SKM-1 treated with dmso at 0.1 percent for 144 hours (cell line): ENCODE measurements at regions not wholly inside any gene's neighbourhood (a gene's known extent, or its start where the extent isn't known, plus 50 kb on each side); places are given as distances from the start of the nearest gene placed in this dataset.
"Not testable (repeated sequence)": the region's sequence is repeated elsewhere in the genome, so short reads cannot be mapped to it uniquely, and the experiment has no call there.

Experiments used
- DNase-seq: peaks from one replicate; lab custom pipeline; 2025; ENCODE audit not compliant: unreplicated experiment; lab: John Stamatoyannopoulos, UW

DNA sequence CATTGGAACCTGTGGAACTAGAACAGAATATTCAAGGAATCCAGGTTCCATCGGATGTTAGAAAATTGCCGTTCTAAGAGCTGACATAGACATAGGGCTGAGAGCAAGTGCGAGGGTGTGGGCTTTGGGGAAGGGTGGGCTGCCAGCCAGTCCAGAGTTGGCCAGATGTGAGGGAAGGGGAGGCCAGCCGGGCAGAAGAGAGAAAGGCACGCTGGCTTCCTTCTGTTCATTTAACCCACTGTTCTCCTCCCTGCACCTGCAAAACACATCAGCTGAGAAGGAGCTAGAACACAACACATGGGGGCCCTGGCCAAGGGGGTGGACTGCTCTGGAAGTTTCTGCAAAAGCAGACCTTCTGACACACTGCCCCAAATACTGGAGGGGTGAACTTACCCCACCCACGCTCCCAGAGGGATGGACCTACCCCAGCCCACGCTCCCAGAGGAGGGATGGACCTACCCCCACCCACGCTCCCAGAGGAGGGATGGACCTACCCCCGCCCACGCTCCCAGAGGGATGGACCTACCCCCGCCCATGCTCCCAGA lies 98.0 kb downstream of the SHANK2 start:
- no peak for DNase-seq

DNA sequence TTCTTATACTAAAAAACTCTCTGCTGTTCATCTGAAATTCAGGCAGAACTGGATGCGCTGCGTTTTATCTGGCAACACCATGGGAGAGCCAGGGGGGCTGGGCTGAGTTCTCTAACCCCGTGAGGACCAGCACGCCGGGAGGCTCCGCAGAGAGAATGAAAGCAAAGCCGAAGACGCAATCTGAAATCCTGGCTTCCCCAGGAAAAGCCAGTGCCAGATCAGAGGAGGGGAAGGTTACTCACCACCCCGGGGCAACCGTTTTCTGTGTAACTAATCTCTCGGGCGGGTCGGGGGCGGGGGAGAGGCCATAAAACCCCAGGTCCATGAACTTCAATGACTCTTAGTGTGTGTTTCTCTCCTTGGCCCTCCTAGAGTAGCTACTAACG lies 99.4 kb downstream of the SHANK2 start:
- DNase-seq = no peak

DNA sequence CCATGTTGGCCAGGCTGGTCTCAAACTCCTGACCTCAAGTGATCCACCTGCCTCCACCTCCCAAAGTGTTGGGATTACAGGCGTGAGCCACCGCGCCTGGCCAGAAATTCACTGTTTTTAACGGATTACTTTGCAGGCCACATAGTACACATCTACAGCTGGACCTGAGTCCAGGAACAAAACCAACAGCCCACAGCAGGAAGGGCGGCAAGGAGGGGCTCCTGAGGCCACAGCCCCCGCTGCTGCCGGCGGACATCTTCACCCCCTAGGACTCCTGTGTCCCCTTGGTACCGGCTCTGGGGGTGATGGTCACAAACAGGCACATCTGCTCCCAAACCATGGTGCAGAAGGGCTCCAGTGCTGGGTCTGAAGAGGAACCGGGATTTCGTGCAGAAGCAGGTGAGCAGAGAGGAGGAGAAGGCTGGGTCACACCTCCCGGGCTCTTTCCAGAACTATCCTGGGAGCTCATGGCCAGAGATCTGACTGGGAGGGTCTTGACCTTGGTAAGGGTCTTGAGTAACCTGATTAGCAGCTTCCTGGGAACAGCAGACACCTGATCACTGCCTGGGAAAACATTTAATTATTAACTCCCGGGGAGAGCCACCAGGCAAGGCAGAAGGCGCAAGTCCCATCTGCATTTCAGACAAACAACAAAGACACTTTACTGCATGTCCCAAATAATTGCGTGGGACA lies 99.9 kb downstream of the SHANK2 start:
- DNase-seq = not testable (repeated sequence)

DNA sequence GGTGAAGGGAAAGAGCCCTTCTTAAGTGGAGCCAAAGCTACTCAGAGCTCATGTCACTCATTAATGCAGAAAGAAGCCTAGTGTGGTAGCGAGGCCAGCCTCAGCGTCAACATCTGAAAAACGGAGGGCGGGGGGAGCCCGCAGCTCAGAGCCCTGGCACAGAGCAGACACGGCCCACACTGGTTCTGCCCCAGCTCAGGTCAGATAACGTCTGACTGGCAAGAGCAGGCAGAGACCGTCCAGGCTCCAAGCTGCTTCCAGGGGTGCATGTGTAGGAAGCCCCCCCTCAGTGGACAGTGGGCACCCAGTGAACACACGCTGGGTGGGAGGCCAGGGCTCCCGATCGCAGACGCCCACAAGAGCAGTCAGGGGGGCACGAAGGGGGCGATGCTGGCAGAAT lies 100.8 kb downstream of the SHANK2 start:
- no peak for DNase-seq

DNA sequence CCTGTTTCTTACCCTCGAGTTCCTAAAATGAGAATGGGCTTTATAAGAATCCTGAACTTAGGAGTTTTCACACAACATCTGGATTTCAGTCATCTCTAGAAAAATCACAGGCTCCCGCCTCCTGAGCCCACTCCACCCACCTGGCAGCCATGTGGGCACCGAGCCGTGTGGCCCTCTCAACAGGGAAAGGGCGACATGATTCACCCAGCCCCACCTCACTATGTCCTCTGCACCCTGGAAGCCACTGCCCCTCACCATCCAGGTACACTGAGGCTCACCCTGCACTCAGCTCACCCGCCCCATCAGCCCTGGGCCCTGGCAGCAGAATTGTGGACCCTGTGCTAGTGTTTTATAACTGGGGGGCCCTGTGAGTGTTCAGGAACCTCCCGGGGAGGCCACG lies 101.5 kb downstream of the SHANK2 start:
- DNase-seq = no peak

DNA sequence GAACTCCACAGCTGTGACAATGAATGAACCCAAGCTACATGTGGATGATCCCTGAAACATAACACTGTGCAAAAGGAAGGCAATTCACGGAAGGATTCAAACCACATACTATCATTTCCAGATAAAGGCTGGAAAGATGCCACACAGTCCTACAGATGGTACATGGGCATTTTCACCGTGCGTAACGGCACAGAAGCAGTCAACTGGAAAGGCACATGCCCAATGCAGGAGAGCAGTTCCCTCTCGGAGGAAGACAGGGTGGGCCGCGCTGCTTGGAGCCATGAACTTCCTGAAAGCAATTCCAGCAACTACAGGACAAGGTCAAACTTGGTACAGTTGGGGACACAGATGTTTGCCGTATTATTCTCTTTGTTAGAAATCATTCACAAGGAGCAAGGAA lies 103.7 kb downstream of the SHANK2 start:
- no peak for DNase-seq

DNA sequence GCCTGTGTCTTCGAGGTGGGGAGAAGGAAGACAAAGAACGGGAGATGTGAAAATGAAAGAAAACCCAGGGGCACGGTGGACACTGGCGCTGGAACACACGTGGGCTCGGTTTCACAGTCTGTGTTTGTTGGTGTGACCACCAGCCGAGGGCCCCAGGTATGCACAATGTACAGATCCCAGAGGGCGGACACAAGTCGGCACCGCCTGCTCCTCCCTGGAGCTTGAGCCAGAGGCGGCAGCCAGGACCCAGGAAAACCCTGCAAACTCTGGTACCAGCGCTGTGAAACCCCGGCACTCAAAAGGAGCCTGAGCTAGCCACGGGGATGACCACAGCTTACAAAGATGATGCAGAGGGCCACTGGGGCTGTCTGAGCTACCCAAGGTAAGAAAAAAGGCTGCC lies 105.0 kb downstream of the SHANK2 start:
- DNase-seq = no peak

DNA sequence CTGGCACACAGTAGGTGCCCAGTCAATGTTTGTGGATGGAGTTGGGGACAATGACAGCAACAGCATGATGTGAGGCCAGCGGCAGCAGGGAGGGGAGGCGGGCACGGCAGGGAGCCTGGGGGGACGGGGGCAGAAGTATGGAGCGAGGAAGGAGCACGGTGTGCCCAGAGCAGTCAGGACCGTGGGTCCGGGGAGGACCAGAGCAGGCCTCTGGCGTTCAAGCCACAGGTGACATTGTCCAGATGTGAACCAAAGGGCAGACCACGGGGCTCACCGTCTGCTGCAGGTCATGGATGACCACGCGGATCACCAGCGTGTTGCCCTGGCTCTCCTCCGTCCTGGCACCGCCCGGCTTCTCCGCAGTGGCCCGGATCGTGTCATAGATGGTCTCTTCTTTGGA lies 105.5 kb downstream of the SHANK2 start:
- no peak for DNase-seq

DNA sequence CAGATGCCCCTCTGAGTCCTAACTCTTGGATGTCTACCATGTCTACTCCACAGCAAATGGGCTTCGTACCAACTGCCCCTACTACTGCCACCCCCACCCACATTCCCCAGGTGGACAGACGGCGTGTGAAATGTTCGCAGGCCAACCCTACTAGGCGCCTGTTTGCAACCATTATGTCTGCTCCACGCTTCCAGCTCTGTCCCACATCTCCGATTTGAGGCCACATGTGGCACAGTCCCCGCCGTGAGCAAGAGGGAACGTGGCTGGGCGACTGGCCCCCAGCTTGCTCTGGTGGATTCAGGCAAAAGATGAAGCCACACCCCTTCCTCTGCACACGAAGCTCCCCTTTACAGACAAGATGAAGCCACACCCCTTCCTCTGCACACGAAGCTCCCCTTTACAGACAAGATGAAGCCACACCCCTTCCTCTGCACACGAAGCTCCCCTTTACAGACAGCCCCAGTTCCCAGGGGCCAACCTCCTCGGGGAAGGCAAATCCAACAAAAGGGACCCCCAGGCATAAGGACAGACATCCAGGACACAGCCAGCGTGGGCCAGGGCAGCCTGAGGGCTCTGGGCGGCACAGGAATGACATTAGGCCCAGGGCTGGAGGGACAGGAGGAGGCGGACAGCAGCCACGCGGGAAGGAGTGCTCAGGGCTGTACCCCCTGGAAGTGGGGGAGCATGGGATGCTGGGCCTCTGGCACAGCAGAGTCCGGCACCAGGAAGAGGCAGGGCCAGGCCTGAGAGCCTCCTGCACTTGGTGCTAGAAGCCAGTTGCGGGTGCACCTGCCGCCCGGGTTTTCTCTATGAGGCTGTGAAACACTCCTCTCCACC lies 106.2 kb downstream of the SHANK2 start:
- DNase-seq = no peak

DNA sequence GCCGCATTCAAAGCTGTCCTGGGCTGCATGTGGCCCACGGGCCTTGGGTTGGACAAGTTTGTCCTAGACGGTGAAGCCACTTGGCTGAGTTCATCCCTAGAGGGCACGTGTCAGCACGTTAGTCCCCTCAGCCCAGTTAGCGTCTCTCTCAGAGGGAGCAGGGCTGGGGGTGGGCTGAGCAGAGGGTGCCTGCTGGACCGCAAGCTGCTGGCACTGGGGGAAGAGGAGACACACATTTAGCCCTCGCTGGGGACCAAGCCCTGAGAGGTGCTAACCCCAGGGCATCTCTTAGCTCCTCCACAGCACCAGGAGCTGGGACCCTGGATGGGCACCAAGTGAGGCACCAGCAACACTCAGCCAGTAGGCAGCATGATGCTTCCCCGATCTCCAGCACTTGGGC lies 107.0 kb downstream of the SHANK2 start:
- no peak for DNase-seq

DNA sequence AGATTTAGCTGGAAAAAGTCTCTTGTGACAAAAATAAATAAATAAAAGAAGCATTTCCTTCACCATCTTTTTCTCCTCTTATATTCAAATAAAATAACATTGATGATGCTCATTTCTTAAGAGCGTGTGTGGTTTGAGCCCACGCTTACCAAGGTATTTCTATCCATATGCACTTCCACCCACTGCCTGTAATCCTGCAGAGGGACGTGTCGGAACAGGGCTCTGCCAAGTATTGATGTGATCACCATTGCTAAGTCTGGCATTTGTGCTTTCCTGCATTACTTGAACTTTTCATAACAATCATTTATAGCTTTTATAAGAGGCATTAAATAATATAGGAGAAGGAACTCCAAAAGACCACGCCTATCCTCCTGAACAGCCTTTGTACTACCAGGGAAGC lies 107.6 kb downstream of the SHANK2 start:
- no peak for DNase-seq

DNA sequence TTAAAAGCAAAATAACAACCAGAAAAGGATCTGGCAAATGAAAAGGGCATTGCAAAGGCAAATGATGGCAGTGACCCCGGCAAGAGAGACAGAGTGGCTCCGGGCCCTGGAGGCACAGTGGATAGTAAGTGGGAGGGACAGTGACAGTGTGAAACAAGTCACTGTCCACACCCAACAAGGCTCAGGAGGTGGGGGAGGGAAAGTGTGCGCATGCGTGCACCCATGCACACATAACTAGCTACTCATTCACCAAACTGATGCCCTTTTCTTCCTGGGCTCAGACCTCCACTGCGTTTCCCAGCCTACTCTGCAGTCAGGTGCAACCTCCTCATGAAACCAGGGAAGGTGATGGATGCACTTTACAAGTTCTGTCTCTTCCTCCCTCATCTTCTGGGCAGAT lies 108.4 kb downstream of the SHANK2 start:
- DNase-seq = no peak

DNA sequence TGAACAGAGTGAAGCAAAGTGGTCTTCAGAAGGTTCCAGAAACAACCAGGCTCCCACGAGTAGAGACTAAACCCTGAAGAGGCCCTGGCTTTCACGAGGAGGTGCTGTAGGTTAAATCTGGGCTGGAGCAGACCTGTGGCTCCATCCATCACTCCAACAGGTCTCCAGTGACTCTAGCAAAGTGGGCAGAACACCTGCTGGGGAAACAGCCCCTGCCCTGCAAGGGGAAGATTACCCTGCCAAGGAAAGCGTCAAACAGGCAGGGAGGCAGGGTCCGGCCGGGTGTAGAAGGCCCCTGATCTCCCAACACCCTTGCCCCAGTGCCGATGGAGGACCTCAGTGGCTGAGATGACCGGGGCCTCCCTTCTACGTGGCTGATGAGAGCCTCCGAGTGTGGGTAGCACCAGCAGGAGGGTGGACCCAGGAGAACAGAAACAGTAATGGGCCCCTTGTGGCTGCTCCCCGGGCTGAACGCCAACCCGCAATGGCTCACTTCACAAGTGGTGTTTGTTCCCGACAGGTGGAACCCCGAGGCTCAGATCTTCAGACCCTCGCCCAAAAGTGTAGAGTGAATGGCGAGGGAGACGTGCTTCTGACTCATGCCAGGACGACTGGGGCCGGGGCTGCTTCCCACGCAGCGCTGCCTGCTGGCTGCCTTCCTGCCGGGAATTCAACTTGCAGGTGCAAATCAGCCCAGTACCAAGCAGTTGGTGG lies 112.0 kb downstream of the SHANK2 start:
- no peak for DNase-seq

DNA sequence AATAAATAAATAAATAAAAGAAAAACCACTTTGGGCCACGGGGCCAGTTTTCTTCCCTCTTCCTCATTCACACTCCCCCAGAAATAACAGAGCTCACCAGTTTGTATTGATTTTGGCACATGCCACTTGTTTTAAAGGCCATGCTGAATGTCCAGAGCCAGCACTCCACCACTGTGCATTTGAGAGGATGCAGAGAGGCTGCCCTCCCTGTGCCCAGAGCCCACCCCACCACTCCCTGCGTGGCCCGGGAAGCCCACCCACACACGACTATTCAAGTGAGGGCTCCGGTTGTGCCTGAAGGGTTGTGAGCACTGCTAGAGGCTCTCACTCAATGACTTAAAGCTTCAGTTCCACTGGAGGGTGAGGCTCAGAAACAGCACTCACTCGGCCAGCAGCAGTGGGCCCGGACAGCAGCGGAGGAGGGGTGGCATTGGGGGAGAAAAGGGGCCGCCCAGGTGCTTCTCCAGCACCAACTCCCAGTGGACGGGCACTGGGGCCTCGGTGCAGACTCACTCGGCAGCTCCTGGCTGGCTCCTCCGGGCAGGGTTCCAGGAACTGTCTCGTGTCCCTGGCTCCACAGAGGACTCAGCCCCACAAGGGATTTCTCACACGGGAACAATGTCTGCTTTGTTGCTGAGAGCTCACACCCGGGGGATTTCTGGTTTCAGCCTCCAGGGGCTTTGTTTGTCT lies 112.7 kb downstream of the SHANK2 start:
- DNase-seq = no peak

DNA sequence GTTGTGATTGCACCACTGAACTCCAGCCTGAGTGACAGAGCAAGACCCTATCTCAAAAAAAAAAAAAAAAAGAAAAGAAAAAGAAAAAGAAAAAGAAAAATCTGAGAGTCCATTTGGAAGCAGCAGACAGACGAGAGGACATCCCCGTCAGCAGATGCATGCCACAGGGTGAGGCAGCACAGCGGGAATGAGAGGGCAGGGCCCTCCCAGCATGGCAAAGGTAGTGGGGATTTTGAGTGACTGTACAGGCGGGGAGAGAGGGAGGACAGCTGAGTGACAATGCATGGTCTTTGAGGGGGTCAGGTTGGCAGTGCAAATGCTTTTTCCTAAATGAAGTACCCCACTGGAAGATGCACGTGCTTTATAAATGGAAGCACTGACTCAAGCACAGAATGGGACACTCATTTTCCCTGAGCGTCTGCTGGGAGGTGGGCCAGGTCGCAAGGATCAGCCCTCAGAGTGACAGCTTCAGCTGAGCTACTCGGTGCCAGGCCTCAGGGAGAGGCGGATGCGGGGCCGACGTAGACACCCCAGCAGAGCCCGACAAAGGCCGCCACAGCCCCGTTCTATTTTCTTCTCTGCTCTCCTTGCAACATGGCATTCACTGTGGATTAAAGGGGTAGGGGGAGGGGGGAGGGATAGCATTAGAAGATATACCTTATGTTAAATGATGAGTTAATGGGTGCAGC lies 113.5 kb downstream of the SHANK2 start:
- DNase-seq = no peak

DNA sequence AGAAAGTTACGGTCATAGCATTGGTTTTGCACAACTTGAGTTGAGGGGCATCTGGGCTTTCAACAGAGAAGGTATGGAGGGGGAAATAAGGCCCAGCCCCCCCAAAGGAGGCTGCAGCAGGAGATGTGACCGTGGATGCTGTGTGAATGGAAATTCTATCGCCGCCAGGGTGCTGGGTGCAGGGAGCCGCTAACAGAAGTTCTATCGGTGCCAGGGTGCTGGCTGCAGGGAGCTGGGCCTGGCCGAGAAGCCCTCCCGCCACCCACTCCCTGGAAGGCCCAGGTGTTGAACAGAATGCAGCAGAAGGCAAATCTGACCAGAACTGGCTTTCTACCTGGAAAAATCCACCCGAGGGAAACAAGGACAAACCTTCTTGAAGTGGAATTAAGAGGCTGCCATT lies 115.0 kb downstream of the SHANK2 start:
- no peak for DNase-seq

DNA sequence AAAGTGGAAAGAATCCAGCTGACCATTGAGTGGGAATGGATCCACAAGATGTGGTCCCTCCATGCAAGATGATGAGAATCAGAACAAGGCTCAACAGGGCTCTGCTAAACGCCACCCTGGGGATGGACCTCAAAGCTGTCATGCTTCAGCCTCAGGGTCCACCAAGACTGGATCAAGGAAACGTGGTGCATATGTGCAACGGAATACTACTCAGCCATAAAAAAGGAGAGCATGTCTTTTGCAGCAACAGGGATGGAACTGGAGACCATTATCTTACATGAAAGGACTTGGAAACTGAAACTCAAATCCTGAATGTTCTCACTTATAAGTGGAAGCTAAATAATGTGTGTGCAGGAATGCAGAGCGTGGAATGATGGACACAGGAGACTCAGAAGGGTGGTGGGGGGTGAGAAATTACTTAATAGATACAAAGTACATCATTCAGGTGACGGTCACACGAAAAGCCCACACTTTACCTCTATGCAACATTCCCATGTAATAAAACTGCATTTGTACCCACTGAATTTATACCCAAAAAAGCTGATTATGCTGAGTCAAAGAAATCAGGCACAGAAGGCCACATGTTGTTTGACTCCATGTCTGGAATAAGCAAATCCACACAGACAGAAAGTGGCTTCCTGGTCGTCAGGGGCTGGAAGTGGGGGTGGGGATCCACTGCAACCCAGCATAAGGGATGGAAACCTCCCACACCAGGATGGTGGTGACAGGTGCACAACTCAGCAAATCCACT lies 116.1 kb downstream of the SHANK2 start:
- no peak for DNase-seq

DNA sequence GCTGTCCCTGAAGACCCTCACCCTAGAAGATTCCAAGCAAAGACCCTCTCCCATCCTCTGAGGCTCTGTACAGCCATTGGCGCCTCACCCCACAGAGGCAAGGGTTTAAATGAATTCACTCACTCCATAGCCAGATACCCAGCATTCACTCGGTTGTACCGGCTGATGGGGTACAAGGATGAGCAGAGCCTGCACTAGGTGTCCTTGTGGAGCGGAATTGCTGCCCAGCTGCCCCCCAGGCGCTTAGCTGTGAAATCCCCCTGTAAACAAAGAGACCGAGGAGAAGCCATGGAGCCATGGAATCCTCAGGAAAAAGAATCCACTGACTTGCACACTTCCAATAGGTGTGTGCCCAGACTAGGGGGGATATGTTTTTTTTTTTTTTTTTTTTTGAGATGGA lies 117.3 kb downstream of the SHANK2 start:
- no peak for DNase-seq

DNA sequence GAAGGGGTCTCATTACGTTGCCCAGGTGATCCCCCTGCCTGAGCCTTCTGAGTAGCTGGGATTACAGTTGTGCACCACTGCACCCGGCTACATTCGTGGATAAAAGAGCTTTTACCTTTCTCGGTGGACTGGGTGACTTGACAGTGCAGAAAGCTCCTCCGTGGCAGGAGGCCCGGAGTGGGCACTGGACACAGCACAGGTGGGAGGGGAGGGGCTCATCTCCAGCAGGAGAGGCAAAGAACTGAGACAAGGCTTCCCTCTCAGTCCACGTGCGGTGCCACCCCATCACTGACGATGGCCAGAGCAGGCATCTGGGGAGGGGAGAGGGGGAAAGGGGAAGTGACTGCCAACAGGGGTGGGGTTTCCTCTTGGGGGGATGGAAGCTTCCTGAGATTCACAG lies 118.4 kb downstream of the SHANK2 start:
- DNase-seq = no peak

DNA sequence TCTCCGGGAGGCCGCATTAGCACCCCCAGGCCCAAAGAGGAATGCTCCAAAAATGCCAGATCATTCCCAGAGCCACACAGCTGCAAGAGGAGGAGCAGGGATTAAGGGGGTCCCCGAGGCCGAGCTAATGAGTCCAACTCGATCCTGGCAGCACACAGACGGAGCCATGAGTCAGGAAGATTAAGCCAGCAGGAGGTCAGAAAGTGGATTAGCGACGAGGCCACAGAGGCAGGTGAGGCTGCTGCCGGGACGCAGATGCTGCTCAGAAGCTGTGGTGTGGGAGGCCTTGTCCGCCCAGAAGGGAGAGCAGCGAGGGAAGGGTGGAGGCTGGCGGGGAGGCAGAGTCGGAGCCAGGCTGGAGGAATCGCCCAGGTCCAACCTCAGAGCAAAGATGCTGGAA lies 120.5 kb downstream of the SHANK2 start:
- DNase-seq = no peak
